ENCODE measurements at regions not wholly inside any gene's neighbourhood (a gene's known extent, or its start where the extent isn't known, plus 50 kb on each side); places are given as distances from the start of the nearest gene placed in this dataset.

DNA sequence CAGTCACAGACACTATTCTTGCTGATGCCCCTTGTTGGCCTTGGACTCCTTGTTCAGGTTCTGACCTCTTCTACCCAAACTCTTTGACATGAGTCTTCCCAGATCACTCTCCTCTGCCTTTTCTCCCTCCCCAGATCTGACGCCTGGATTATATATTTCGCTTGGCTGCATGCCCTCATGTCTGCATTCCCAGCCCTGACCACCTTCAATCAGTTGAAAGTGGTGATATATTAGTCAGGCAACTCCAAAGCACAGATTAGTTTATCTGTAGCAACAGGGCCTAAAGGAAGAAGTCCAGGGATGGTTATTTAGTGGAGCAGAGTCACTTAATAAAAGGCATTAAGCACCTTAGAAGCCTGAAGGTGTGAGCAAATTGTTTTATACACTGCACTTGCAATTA lies 110.0 kb upstream of the GUCA2B start:
- no peak overlapping the region for H2AFZ ChIP-seq (ENCODE audit: low read length)
- H4K20me1 ChIP-seq (ENCODE audit: insufficient read depth, low read length), result no peaks in the 10 kb centered on the region
- no peaks in the 10 kb centered on the region for H3K36me3 ChIP-seq (ENCODE audit: insufficient read depth, low read length)
- H3K9me3 ChIP-seq (ENCODE audit: low read depth, low read length), result no peaks in the 10 kb centered on the region
- H3K27me3 ChIP-seq (ENCODE audit: insufficient read depth, low read length), result peaks cover 14% of the 10 kb centered on the region
- no peaks in the 10 kb centered on the region for H3K79me2 ChIP-seq (ENCODE audit: insufficient read depth, low read length)
- no peak overlapping the region for H3K4me3 ChIP-seq (ENCODE audit: insufficient read depth, low read length)
- no peaks in the 10 kb centered on the region for H3K4me1 ChIP-seq (ENCODE audit: insufficient read depth, low read length)
- H3K4me2 ChIP-seq (ENCODE audit: insufficient read depth, low read length), result no peak overlapping the region
- DNase-seq (ENCODE audit: insufficient read length, low spot score, missing footprints), result no peak
- TF ChIP-seq, protein P1, sequence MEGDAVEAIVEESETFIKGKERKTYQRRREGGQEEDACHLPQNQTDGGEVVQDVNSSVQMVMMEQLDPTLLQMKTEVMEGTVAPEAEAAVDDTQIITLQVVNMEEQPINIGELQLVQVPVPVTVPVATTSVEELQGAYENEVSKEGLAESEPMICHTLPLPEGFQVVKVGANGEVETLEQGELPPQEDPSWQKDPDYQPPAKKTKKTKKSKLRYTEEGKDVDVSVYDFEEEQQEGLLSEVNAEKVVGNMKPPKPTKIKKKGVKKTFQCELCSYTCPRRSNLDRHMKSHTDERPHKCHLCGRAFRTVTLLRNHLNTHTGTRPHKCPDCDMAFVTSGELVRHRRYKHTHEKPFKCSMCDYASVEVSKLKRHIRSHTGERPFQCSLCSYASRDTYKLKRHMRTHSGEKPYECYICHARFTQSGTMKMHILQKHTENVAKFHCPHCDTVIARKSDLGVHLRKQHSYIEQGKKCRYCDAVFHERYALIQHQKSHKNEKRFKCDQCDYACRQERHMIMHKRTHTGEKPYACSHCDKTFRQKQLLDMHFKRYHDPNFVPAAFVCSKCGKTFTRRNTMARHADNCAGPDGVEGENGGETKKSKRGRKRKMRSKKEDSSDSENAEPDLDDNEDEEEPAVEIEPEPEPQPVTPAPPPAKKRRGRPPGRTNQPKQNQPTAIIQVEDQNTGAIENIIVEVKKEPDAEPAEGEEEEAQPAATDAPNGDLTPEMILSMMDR (IDR thresholded peaks at IDR 0.05; ENCODE audit: extremely low read depth, low read depth, low read length), result no peak
- H3K27ac ChIP-seq (ENCODE audit: low read depth, low read length), result no peak overlapping the region

GRCh38 chr1:42041031-42041430 lies 112.2 kb upstream of the GUCA2B start:
- Histone ChIP-seq H2AFZ (ENCODE audit: low read length) (no peak overlapping the region), H3K79me2 (ENCODE audit: insufficient read depth, low read length) (no peaks in the 10 kb centered on the region)

DNA sequence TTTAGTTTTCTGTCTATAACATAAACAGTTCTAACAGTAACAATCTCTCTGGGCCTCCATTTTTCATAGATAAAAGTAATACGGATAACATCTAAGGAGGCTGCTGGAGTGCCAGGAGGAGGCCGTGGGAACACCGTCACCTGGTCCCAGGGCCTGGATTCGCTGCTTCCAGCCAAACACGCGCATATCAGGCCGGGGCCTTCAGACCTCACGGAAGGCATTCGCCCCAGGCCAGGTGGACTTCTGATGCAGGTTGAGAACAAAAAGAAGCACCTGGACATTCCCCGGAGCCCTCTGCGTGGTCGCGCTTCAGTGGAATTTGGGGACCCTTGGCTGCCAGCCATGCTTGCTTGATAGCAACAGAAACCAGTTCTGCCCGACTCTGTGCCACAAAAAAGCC lies 113.1 kb upstream of the GUCA2B start:
- H2AFZ ChIP-seq (ENCODE audit: low read length), result no peak overlapping the region
- no peak overlapping the region for H3K27ac ChIP-seq (ENCODE audit: low read depth, low read length)
- no peak overlapping the region for H3K4me2 ChIP-seq (ENCODE audit: insufficient read depth, low read length)
- H3K36me3 ChIP-seq (ENCODE audit: insufficient read depth, low read length), result no peaks in the 10 kb centered on the region
- H3K9me3 ChIP-seq (ENCODE audit: low read depth, low read length), result no peaks in the 10 kb centered on the region
- no peak overlapping the region for H3K4me3 ChIP-seq (ENCODE audit: insufficient read depth, low read length)
- DNase-seq (ENCODE audit: insufficient read length, low spot score, missing footprints), result no peak
- TF ChIP-seq, protein P1 (IDR thresholded peaks at IDR 0.05; ENCODE audit: extremely low read depth, low read depth, low read length), result no peak
- peaks cover 4% of the 10 kb centered on the region for H3K4me1 ChIP-seq (ENCODE audit: insufficient read depth, low read length)
- H3K79me2 ChIP-seq (ENCODE audit: insufficient read depth, low read length), result no peaks in the 10 kb centered on the region
- H4K20me1 ChIP-seq (ENCODE audit: insufficient read depth, low read length), result no peaks in the 10 kb centered on the region
- peaks cover 15% of the 10 kb centered on the region for H3K27me3 ChIP-seq (ENCODE audit: insufficient read depth, low read length)

More at GRCh38 chr1:42041031-42041430, 112.2 kb upstream of the GUCA2B start:
- TF ChIP-seq, protein P1 (IDR thresholded peaks at IDR 0.05; ENCODE audit: extremely low read depth, low read depth, low read length), result no peak
- H3K27ac ChIP-seq (ENCODE audit: low read depth, low read length), result no peak overlapping the region
- no peak for DNase-seq (ENCODE audit: insufficient read length, low spot score, missing footprints)
- no peaks in the 10 kb centered on the region for H3K9me3 ChIP-seq (ENCODE audit: low read depth, low read length)
- H3K36me3 ChIP-seq (ENCODE audit: insufficient read depth, low read length), result no peaks in the 10 kb centered on the region
- H3K4me2 ChIP-seq (ENCODE audit: insufficient read depth, low read length), result no peak overlapping the region
- peaks cover 15% of the 10 kb centered on the region for H3K27me3 ChIP-seq (ENCODE audit: insufficient read depth, low read length)
- H4K20me1 ChIP-seq (ENCODE audit: insufficient read depth, low read length), result no peaks in the 10 kb centered on the region
- peaks cover 4% of the 10 kb centered on the region for H3K4me1 ChIP-seq (ENCODE audit: insufficient read depth, low read length)
- no peak overlapping the region for H3K4me3 ChIP-seq (ENCODE audit: insufficient read depth, low read length)

GRCh38 chr1:42038261-42038660 lies 114.9 kb upstream of the GUCA2B start:
- H3K4me3 ChIP-seq (ENCODE audit: insufficient read depth, low read length), result no peak overlapping the region
- DNase-seq (ENCODE audit: insufficient read length, low spot score, missing footprints), result no peak
- no peak overlapping the region for H2AFZ ChIP-seq (ENCODE audit: low read length)
- peaks cover 10% of the 10 kb centered on the region for H3K4me1 ChIP-seq (ENCODE audit: insufficient read depth, low read length)
- H3K27ac ChIP-seq (ENCODE audit: low read depth, low read length), result no peak overlapping the region
- H3K4me2 ChIP-seq (ENCODE audit: insufficient read depth, low read length), result no peak overlapping the region
- TF ChIP-seq, protein P1 (IDR thresholded peaks at IDR 0.05; ENCODE audit: extremely low read depth, low read depth, low read length), result no peak
- no peaks in the 10 kb centered on the region for H3K79me2 ChIP-seq (ENCODE audit: insufficient read depth, low read length)
- H3K36me3 ChIP-seq (ENCODE audit: insufficient read depth, low read length), result no peaks in the 10 kb centered on the region
- peaks cover 4% of the 10 kb centered on the region for H4K20me1 ChIP-seq (ENCODE audit: insufficient read depth, low read length)
- no peaks in the 10 kb centered on the region for H3K9me3 ChIP-seq (ENCODE audit: low read depth, low read length)
- H3K27me3 ChIP-seq (ENCODE audit: insufficient read depth, low read length), result peaks cover 26% of the 10 kb centered on the region
